ENCODE measurements at regions not wholly inside any gene's neighbourhood (a gene's known extent, or its start where the extent isn't known, plus 50 kb on each side); places are given as distances from the start of the nearest gene placed in this dataset.

GRCh38 chr3:5431146-5431545 is 243.6 kb downstream of the EDEM1 start:
- TF ChIP-seq CEBPB (IDR thresholded peaks at IDR 0.05; ENCODE audit: borderline replicate concordance, low read depth, low read length) = no peak
- TF ChIP-seq SRF (IDR thresholded peaks at IDR 0.05; ENCODE audit: low read depth, low read length) = no peak
- no peak for TF ChIP-seq PRDM15 (CRISPR knock-in tag; IDR thresholded peaks at IDR 0.05)
- TF ChIP-seq ZNF883 (CRISPR knock-in tag; IDR thresholded peaks at IDR 0.05; ENCODE audit: not compliant biosample characterization) = no peak
- TF ChIP-seq BCLAF1 (IDR thresholded peaks at IDR 0.05) = no peak
- TF ChIP-seq CREM (IDR thresholded peaks at IDR 0.05) = no peak
- no peak for TF ChIP-seq CREM (CRISPR knock-in tag; IDR thresholded peaks at IDR 0.05)
- no peak for TF ChIP-seq SP1 (IDR thresholded peaks at IDR 0.05)
- TF ChIP-seq SP1 (CRISPR knock-in tag; IDR thresholded peaks at IDR 0.05) = no peak
- no peak for TF ChIP-seq GABPA (IDR thresholded peaks at IDR 0.05; ENCODE audit: low read depth, low read length)
- TF ChIP-seq GABPA (CRISPR knock-in tag; IDR thresholded peaks at IDR 0.05; ENCODE audit: low read depth) = no peak
- no peak for TF ChIP-seq CBX5 (CRISPR knock-in tag; IDR thresholded peaks at IDR 0.05; ENCODE audit: borderline replicate concordance)
- TF ChIP-seq CTCF (CRISPR knock-in tag; IDR thresholded peaks at IDR 0.05) = no peak
- TF ChIP-seq ATF2 (CRISPR knock-in tag; IDR thresholded peaks at IDR 0.05) = no peak
- TF ChIP-seq ZNF292 (CRISPR knock-in tag; IDR thresholded peaks at IDR 0.05; ENCODE audit: borderline replicate concordance, low read depth) = no peak
